Uterus (tissue), 3 donors: ENCODE measurements at regions not wholly inside any gene's neighbourhood (a gene's known extent, or its start where the extent isn't known, plus 50 kb on each side); places are given as distances from the start of the nearest gene placed in this dataset.
"Not testable (repeated sequence)": the region's sequence is repeated elsewhere in the genome, so short reads cannot be mapped to it uniquely, and the experiment has no call there.

Experiments
- DNase-seq, 2 donors: peaks; one replicate each; pipeline ENCODE4 v3.0.0-alpha.2; 2019 to 2020
- H3K27ac ChIP-seq, 2 donors: fragments of 200-600 bp; sonication (generic); 1 replicate in 1 of 2; 2 replicates in 1 of 2; pipeline ENCODE4 v1.5.1; 2016 to 2018
- H3K27me3 ChIP-seq, 2 donors: fragments of 200-600 bp; sonication (generic); one replicate each; pipeline ENCODE4 v1.5.1; 2018 to 2019; ENCODE audit warnings: control low read depth in 1 of 2
- H3K36me3 ChIP-seq, 2 donors: fragments of 200-600 bp; sonication (generic); one replicate each; pipeline ENCODE4 v1.5.1; 2019; ENCODE audit warnings: control low read depth in 1 of 2
- H3K4me1 ChIP-seq, 2 donors: fragments of 200-600 bp; sonication (generic); one replicate each; pipeline ENCODE4 v1.5.1; 2018 to 2019; ENCODE audit warnings: control low read depth in 1 of 2
- H3K4me3 ChIP-seq, 2 donors: fragments of 200-600 bp; sonication (generic); 1 replicate in 1 of 2; 2 replicates in 1 of 2; pipeline ENCODE4 v1.5.1; 2018 to 2019; ENCODE audit warnings: mild to moderate bottlenecking in 1 of 2
- H3K9me3 ChIP-seq, 2 donors: fragments of 200-600 bp; sonication (generic); one replicate each; pipeline ENCODE4 v1.5.1; 2019; ENCODE audit warnings: control low read depth in 1 of 2
- POLR2A ChIP-seq, 2 donors: fragments of 450-650 bp; IDR thresholded peaks; one replicate each; pipeline ENCODE4 v1.6.1; 2016; ENCODE audit warnings: antibody characterized with exemption in 2 of 2, mild to moderate bottlenecking in 1 of 2, moderate library complexity in 1 of 2
- intact Hi-C: fragments of 100-400 bp; cut with DNase I; formaldehyde crosslinking; loops from one replicate; pipeline ENCODE4 v1.15.1; 2023; ENCODE audit warnings: low total_unique reads
- TF ChIP-seq, protein P1 (sequence below), 4 experiments: fragments of 200-600 bp in 2 of 4; fragments of 450-650 bp in 2 of 4; sonication (generic) in 2 of 4; IDR thresholded peaks; one replicate each; pipeline ENCODE4 v1.5.1; 2016 to 2019; ENCODE audit warnings: antibody characterized with exemption in 4 of 4, mild to moderate bottlenecking in 2 of 4, moderate library complexity in 1 of 4
- donor health status: DM: yes; HTN: yes; CAD: no.

DNA sequence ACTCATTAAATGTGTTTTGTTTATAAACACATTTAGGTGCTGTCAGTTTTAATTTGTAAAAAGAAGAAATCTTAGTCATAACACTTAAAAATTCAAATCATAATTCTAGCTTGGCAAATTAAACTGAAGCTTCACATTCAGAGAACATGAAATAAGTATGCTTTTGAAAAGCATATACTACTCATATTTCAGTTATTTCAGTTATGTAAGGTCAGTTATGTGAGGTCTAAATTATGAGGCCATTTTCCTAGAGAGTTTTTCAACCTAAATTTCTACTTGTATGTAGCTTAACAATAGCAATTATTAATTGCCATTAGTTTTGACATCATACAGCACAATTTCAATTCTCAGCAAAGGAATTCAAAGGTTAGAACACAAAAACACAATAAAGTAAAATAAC lies 465.0 kb downstream of the PLOD2 start:
- Histone ChIP-seq H3K27ac (no peak overlapping the region), H3K4me1 (no peaks in the 10 kb centered on the region), H3K27me3 (no peaks in the 10 kb centered on the region), H3K36me3 (no peaks in the 10 kb centered on the region), H3K4me3 (no peak overlapping the region), H3K9me3 (no peaks in the 10 kb centered on the region)
- TF ChIP-seq, protein P1, sequence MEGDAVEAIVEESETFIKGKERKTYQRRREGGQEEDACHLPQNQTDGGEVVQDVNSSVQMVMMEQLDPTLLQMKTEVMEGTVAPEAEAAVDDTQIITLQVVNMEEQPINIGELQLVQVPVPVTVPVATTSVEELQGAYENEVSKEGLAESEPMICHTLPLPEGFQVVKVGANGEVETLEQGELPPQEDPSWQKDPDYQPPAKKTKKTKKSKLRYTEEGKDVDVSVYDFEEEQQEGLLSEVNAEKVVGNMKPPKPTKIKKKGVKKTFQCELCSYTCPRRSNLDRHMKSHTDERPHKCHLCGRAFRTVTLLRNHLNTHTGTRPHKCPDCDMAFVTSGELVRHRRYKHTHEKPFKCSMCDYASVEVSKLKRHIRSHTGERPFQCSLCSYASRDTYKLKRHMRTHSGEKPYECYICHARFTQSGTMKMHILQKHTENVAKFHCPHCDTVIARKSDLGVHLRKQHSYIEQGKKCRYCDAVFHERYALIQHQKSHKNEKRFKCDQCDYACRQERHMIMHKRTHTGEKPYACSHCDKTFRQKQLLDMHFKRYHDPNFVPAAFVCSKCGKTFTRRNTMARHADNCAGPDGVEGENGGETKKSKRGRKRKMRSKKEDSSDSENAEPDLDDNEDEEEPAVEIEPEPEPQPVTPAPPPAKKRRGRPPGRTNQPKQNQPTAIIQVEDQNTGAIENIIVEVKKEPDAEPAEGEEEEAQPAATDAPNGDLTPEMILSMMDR (IDR thresholded peaks at IDR 0.05): no peak
- no peak for TF ChIP-seq POLR2A (IDR thresholded peaks at IDR 0.05)
- intact Hi-C loops: no loop called here
- DNase-seq: no peak

DNA sequence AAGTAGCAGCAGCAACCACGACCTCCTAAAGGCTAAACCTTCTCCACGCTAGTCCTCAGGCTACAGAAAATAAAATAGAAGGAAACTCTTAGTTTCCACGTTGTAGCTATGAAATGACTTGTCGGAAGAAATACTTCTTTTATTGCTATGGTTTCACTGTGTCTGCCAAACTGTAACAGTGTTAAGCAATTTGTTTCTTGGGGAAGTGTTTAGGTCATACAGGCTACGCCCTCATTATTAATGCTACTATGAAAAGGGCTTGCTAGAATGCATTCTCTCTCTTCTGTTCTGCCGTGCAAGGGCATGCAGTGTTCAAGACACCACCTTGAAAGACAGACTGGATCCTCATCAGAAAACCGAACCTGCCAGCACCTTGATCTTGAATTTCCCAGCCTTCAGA lies 462.7 kb downstream of the PLOD2 start:
- intact Hi-C loops: no loop called here
- no peaks in the 10 kb centered on the region for H3K4me1 ChIP-seq
- H3K27ac ChIP-seq: no peak overlapping the region
- H3K27me3 ChIP-seq: no peaks in the 10 kb centered on the region
- no peak for DNase-seq
- no peaks in the 10 kb centered on the region for H3K9me3 ChIP-seq
- H3K36me3 ChIP-seq: no peaks in the 10 kb centered on the region
- TF ChIP-seq POLR2A (IDR thresholded peaks at IDR 0.05): no peak
- TF ChIP-seq, protein P1 (IDR thresholded peaks at IDR 0.05): no peak
- H3K4me3 ChIP-seq: no peak overlapping the region

GRCh38 chr3:145698749-145699148 lies 462.2 kb downstream of the PLOD2 start:
- TF ChIP-seq, protein P1 (IDR thresholded peaks at IDR 0.05): no peak
- no peak for TF ChIP-seq POLR2A (IDR thresholded peaks at IDR 0.05)
- no peak for DNase-seq
- Histone ChIP-seq H3K4me1 (no peaks in the 10 kb centered on the region), H3K9me3 (no peaks in the 10 kb centered on the region), H3K36me3 (no peaks in the 10 kb centered on the region), H3K4me3 (no peak overlapping the region), H3K27ac (no peak overlapping the region), H3K27me3 (no peaks in the 10 kb centered on the region)
- intact Hi-C loops: no loop called here

- TF ChIP-seq, protein P1 (IDR thresholded peaks at IDR 0.05): no peak
- TF ChIP-seq POLR2A (IDR thresholded peaks at IDR 0.05): no peak
- H3K4me3 ChIP-seq: no peak overlapping the region
- no peak overlapping the region for H3K27ac ChIP-seq
- no peaks in the 10 kb centered on the region for H3K27me3 ChIP-seq
- H3K4me1 ChIP-seq: no peaks in the 10 kb centered on the region
- no peak for DNase-seq
- intact Hi-C loops: no loop called here
- H3K9me3 ChIP-seq: no peaks in the 10 kb centered on the region
- H3K36me3 ChIP-seq: no peaks in the 10 kb centered on the region
Observed at GRCh38 chr3:145704020-145704419, 457.0 kb downstream of the PLOD2 start.

GRCh38 chr3:145709779-145710178 lies 451.2 kb downstream of the PLOD2 start:
- DNase-seq, H3K4me1 ChIP-seq, H3K36me3 ChIP-seq, H3K9me3 ChIP-seq, intact Hi-C loops, H3K27me3 ChIP-seq, H3K4me3 ChIP-seq, H3K27ac ChIP-seq: not testable (repeated sequence)

DNA sequence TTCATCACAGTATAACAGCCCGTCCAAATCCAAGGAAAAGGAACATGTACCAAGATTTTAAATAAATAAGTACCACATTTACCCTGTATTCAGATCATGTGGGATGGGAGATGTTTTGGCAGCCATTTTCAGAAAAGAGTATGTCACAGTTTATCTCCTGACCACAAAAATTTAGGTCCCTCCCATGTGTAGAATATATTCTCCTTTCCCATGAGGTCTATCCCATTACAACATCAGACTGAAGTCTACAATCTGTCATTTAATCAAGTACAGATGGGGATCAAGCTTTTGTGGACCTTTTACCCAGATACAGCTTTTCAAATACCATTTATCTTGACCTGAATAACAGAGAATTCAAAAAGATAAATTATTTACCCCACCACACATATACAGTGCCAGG lies 444.5 kb downstream of the PLOD2 start:
- Histone ChIP-seq H3K27ac (no peak overlapping the region), H3K36me3 (no peaks in the 10 kb centered on the region), H3K4me1 (no peaks in the 10 kb centered on the region), H3K4me3 (no peak overlapping the region), H3K9me3 (no peaks in the 10 kb centered on the region), H3K27me3 (no peaks in the 10 kb centered on the region)
- no peak for DNase-seq
- intact Hi-C loops: no loop called here
- TF ChIP-seq POLR2A (IDR thresholded peaks at IDR 0.05): no peak
- TF ChIP-seq, protein P1 (IDR thresholded peaks at IDR 0.05): no peak
